PC-9 (cell line): ENCODE measurements at regions not wholly inside any gene's neighbourhood (a gene's known extent, or its start where the extent isn't known, plus 50 kb on each side); places are given as distances from the start of the nearest gene placed in this dataset.

Source experiments
- BruUV-seq: library from RNA; stranded (reverse); fragments of 400-500 nt; replicated peaks from 2 replicates; lab custom pipeline; 2021; lab: Mats Ljungman, UMichigan
- CTCF ChIA-PET: fragments of 300-600 bp; sonication (Branson Sonifier 250); formaldehyde crosslinking; loops from one replicate; lab custom pipeline; 2022; ENCODE audit warnings: antibody characterized with exemption; lab: Charles Lee
- POLR2A ChIA-PET: fragments of 300-600 bp; sonication (Branson Sonifier 250); formaldehyde crosslinking; loops from one replicate; lab custom pipeline; 2022; ENCODE audit warnings: antibody characterized with exemption; ENCODE audit not compliant: unreplicated experiment; lab: Charles Lee
- DNase-seq, 2 experiments: peaks; one replicate each; pipeline versions ENCODE4 v3.0.0 to v3.0.0-alpha.2; 2015 to 2022; ENCODE audit warnings: mixed read lengths in 1 of 2
- H2AFZ ChIP-seq: fragments of 200-600 bp; sonication (generic); 2 replicates; pipeline ENCODE4 v1.8.1; 2017; ENCODE audit warnings: antibody characterized with exemption
- H3F3A ChIP-seq: fragments of 200-600 bp; sonication (generic); 2 replicates; pipeline ENCODE4 v1.8.1; 2017; ENCODE audit warnings: antibody characterized with exemption, mild to moderate bottlenecking, low read depth; ENCODE audit not compliant: insufficient read depth
- H3K27ac ChIP-seq: fragments of 200-600 bp; sonication (generic); 2 replicates; pipeline ENCODE4 v1.6.1; 2016; ENCODE audit warnings: mixed run types
- H3K27me3 ChIP-seq: fragments of 200-600 bp; sonication (generic); 2 replicates; pipeline ENCODE4 v1.6.1; 2016; ENCODE audit warnings: low read depth, mixed run types; ENCODE audit not compliant: insufficient read depth
- H3K36me3 ChIP-seq: fragments of 200-600 bp; sonication (generic); 2 replicates; pipeline ENCODE4 v1.6.1; 2016; ENCODE audit warnings: low read depth, mixed run types
- H3K4me1 ChIP-seq: fragments of 200-600 bp; sonication (generic); replicated peaks from 2 replicates; pipeline ENCODE4 v1.6.1; 2016; ENCODE audit warnings: mixed run types; ENCODE audit not compliant: insufficient read depth
- H3K4me2 ChIP-seq: fragments of 200-600 bp; sonication (generic); 2 replicates; pipeline ENCODE4 v1.6.1; 2017; ENCODE audit warnings: mixed run types
- H3K4me3 ChIP-seq: fragments of 200-600 bp; sonication (generic); 2 replicates; pipeline ENCODE4 v1.6.1; 2016; ENCODE audit warnings: mixed run types
- H3K79me2 ChIP-seq: fragments of 200-600 bp; sonication (generic); 2 replicates; pipeline ENCODE4 v1.6.1; 2017; ENCODE audit warnings: low read depth, mixed run types
- H3K9me2 ChIP-seq: fragments of 200-600 bp; sonication (generic); 2 replicates; pipeline ENCODE4 v1.8.1; 2017; ENCODE audit warnings: mild to moderate bottlenecking; ENCODE audit not compliant: insufficient read depth
- H3K9me3 ChIP-seq: fragments of 200-600 bp; sonication (generic); 2 replicates; pipeline ENCODE4 v1.8.1; 2016; ENCODE audit warnings: low read depth; ENCODE audit not compliant: insufficient read depth
- H4K20me1 ChIP-seq: fragments of 200-600 bp; sonication (generic); 2 replicates; pipeline ENCODE4 v1.8.1; 2017; ENCODE audit not compliant: insufficient read depth
- CTCF ChIP-seq: fragments of 200-600 bp; sonication (generic); conservative IDR thresholded peaks from 2 replicates; pipeline ENCODE4 v1.6.1; 2017; ENCODE audit warnings: mixed run types, antibody characterized with exemption, mild to moderate bottlenecking, moderate library complexity
- EZH2 ChIP-seq: fragments of 200-600 bp; sonication (generic); IDR thresholded peaks from 2 replicates; pipeline ENCODE4 v1.8.0; 2017; ENCODE audit warnings: antibody characterized with exemption, low read depth
- intact Hi-C: fragments of 100-400 bp; cut with micrococcal nuclease; formaldehyde crosslinking; loops from one replicate; pipeline ENCODE4 v1.10.0; 2022; ENCODE audit not compliant: unreplicated experiment

GRCh38 chr1:234667600-234668576 lies 57.9 kb upstream of the IRF2BP2 start:
- TF ChIP-seq EZH2 = no peak
- no peak for TF ChIP-seq CTCF
- no peak overlapping the region for H3K4me3 ChIP-seq
- no peaks in the 10 kb centered on the region for H4K20me1 ChIP-seq
- peaks cover 37% of the 10 kb centered on the region for H3K36me3 ChIP-seq
- no peak overlapping the region for H3K4me2 ChIP-seq
- no peaks in the 10 kb centered on the region for H3K9me2 ChIP-seq
- peaks cover 5% of the 10 kb centered on the region; the same call in 1 of the 2 replicates for H3F3A ChIP-seq
- no peaks in the 10 kb centered on the region for H3K79me2 ChIP-seq
- no peaks in the 10 kb centered on the region for H3K9me3 ChIP-seq
- intact Hi-C loops = no loop called here
- DNase-seq = no peak
- BruUV-seq = no TSS peak
- ChIA-PET POLR2A (no interaction called here), CTCF (interaction anchor here (0.6 kb wide), 1 partner anchor 56 kb away, joined by 4 read pairs; no protein-coding TSS in a partner anchor)
- H2AFZ ChIP-seq = no peak overlapping the region
- H3K27me3 ChIP-seq = no peaks in the 10 kb centered on the region
- no peak overlapping the region for H3K27ac ChIP-seq
- H3K4me1 ChIP-seq = no peaks in the 10 kb centered on the region

GRCh38 chr1:234666761-234667160 lies 56.8 kb upstream of the IRF2BP2 start:
- Histone ChIP-seq H3K27ac (no peak overlapping the region), H3F3A (peaks cover 5% of the 10 kb centered on the region; the same call in 1 of the 2 replicates), H3K4me1 (no peaks in the 10 kb centered on the region), H3K79me2 (peaks cover 3% of the 10 kb centered on the region; the same call in 1 of the 2 replicates), H3K9me3 (no peaks in the 10 kb centered on the region), H4K20me1 (no peaks in the 10 kb centered on the region), H3K36me3 (peaks cover 30% of the 10 kb centered on the region), H3K9me2 (no peaks in the 10 kb centered on the region), H3K27me3 (no peaks in the 10 kb centered on the region), H3K4me2 (no peak overlapping the region), H2AFZ (no peak overlapping the region), H3K4me3 (no peak overlapping the region)
- no peak for TF ChIP-seq CTCF
- TF ChIP-seq EZH2 = no peak
- ChIA-PET POLR2A (interaction anchor here (0.7 kb wide), 1 partner anchor 53 kb away, joined by 3 read pairs; no protein-coding TSS in a partner anchor), CTCF (no interaction called here)
- intact Hi-C loops = no loop called here
- no peak for DNase-seq
- no TSS peak for BruUV-seq

GRCh38 chr1:234665975-234666605 lies 56.1 kb upstream of the IRF2BP2 start:
- Histone ChIP-seq H3K4me3 (no peak overlapping the region), H3K4me1 (no peaks in the 10 kb centered on the region), H3K79me2 (peaks cover 8% of the 10 kb centered on the region; the same call in 1 of the 2 replicates), H4K20me1 (no peaks in the 10 kb centered on the region), H2AFZ (no peak overlapping the region), H3K27me3 (no peaks in the 10 kb centered on the region), H3K9me3 (no peaks in the 10 kb centered on the region), H3K27ac (no peak overlapping the region), H3F3A (peaks cover 5% of the 10 kb centered on the region; the same call in 1 of the 2 replicates), H3K36me3 (peaks cover 32% of the 10 kb centered on the region), H3K9me2 (no peaks in the 10 kb centered on the region), H3K4me2 (no peak overlapping the region)
- ChIA-PET POLR2A (no interaction called here), CTCF (no interaction called here)
- DNase-seq = no peak
- BruUV-seq = no TSS peak
- intact Hi-C loops = no loop called here
- TF ChIP-seq EZH2 = no peak
- no peak for TF ChIP-seq CTCF
